ENCODE measurements at regions not wholly inside any gene's neighbourhood (a gene's known extent, or its start where the extent isn't known, plus 50 kb on each side); places are given as distances from the start of the nearest gene placed in this dataset.

- H3K36me3 Mint-ChIP-seq (ENCODE audit: low read depth): no peaks in the 10 kb centered on the region
- H3F3A ChIP-seq (replicated peaks; ENCODE audit: low read depth): no peaks in the 10 kb centered on the region
- no peak overlapping the region; the same call in 1 of the 2 replicates for H3K27ac Mint-ChIP-seq
- H3K27me3 Mint-ChIP-seq (ENCODE audit: insufficient read depth, low read depth, poor library complexity): no peaks in the 10 kb centered on the region
- no peak for TF ChIP-seq CREB1 (CRISPR knock-in tag; IDR thresholded peaks at IDR 0.05; ENCODE audit: low read depth)
- TF ChIP-seq STAT1 (IDR thresholded peaks at IDR 0.05; ENCODE audit: unreplicated experiment): no peak
- TF ChIP-seq ETS1 (IDR thresholded peaks at IDR 0.05): no peak
- no peak for TF ChIP-seq POLR2AphosphoS5 (IDR thresholded peaks at IDR 0.05; ENCODE audit: low read depth)
- no peak for TF ChIP-seq EZH2 (IDR thresholded peaks at IDR 0.05; ENCODE audit: low read depth, unreplicated experiment)
- TF ChIP-seq ZNF331 (CRISPR knock-in tag; IDR thresholded peaks at IDR 0.05; ENCODE audit: low read depth): no peak
- TF ChIP-seq JUNB (IDR thresholded peaks at IDR 0.05; ENCODE audit: unreplicated experiment): no peak
- no peak for TF ChIP-seq REST (IDR thresholded peaks at IDR 0.05; ENCODE audit: unreplicated experiment)
- no peaks in the 10 kb centered on the region for H3K36me3 ChIP-seq (ENCODE audit: insufficient read depth)
- H3K9me2 ChIP-seq (ENCODE audit: insufficient read depth): no peaks in the 10 kb centered on the region
- no peaks in the 10 kb centered on the region for H3K27me3 ChIP-seq (ENCODE audit: insufficient read depth)
- H3K27ac ChIP-seq (ENCODE audit: low read depth): no peak overlapping the region
- no peak for DNase-seq (ENCODE audit: low spot score)
- no peak overlapping the region for H2AFZ ChIP-seq
- H3K9me3 Mint-ChIP-seq: no peaks in the 10 kb centered on the region
- H3K4me1 ChIP-seq (ENCODE audit: insufficient read depth): no peaks in the 10 kb centered on the region
- no peaks in the 10 kb centered on the region for H4K20me1 ChIP-seq (replicated peaks; ENCODE audit: insufficient read depth)
- no peak overlapping the region for H3K4me2 ChIP-seq
- no peak overlapping the region for H3K4me3 Mint-ChIP-seq
- no peaks in the 10 kb centered on the region for H3K79me2 ChIP-seq (replicated peaks; ENCODE audit: insufficient read depth)
- peaks cover 13% of the 10 kb centered on the region for H3K4me1 Mint-ChIP-seq
- no peak for ATAC-seq
- H3K4me3 ChIP-seq: no peak overlapping the region
These were observed 52.3 kb upstream of the DISP3 start for GRCh38 chr1:11426617-11427016.

GRCh38 chr1:11428789-11429188 is 50.2 kb upstream of the DISP3 start:
- Histone ChIP-seq H4K20me1 (replicated peaks; ENCODE audit: insufficient read depth) (no peaks in the 10 kb centered on the region), H3K79me2 (replicated peaks; ENCODE audit: insufficient read depth) (no peaks in the 10 kb centered on the region), H2AFZ (peak overlapping the region; percentile 80), H3K27me3 (ENCODE audit: insufficient read depth) (no peaks in the 10 kb centered on the region), H3K9me2 (ENCODE audit: insufficient read depth) (no peaks in the 10 kb centered on the region), H3K4me3 (no peak overlapping the region), H3K4me2 (no peak overlapping the region), H3K36me3 (ENCODE audit: insufficient read depth) (no peaks in the 10 kb centered on the region), H3F3A (replicated peaks; ENCODE audit: low read depth) (no peaks in the 10 kb centered on the region), H3K4me1 (ENCODE audit: insufficient read depth) (no peaks in the 10 kb centered on the region), H3K27ac (ENCODE audit: low read depth) (no peak overlapping the region)
- peaks cover 13% of the 10 kb centered on the region for H3K4me1 Mint-ChIP-seq
- peaks cover 2% of the 10 kb centered on the region for H3K27me3 Mint-ChIP-seq (ENCODE audit: insufficient read depth, low read depth, poor library complexity)
- no peak for TF ChIP-seq JUNB (IDR thresholded peaks at IDR 0.05; ENCODE audit: unreplicated experiment)
- TF ChIP-seq STAT1 (IDR thresholded peaks at IDR 0.05; ENCODE audit: unreplicated experiment): no peak
- no peak for TF ChIP-seq REST (IDR thresholded peaks at IDR 0.05; ENCODE audit: unreplicated experiment)
- no peak for TF ChIP-seq POLR2AphosphoS5 (IDR thresholded peaks at IDR 0.05; ENCODE audit: low read depth)
- no peak for TF ChIP-seq ZNF331 (CRISPR knock-in tag; IDR thresholded peaks at IDR 0.05; ENCODE audit: low read depth)
- no peak for ATAC-seq
- no peaks in the 10 kb centered on the region for H3K36me3 Mint-ChIP-seq (ENCODE audit: low read depth)
- no peak for DNase-seq (ENCODE audit: low spot score)
- no peak overlapping the region for H3K27ac Mint-ChIP-seq
- H3K9me3 Mint-ChIP-seq: no peaks in the 10 kb centered on the region
- H3K4me3 Mint-ChIP-seq: no peak overlapping the region

Data from GM23338 (cell line).